ENCODE measurements at regions not wholly inside any gene's neighbourhood (a gene's known extent, or its start where the extent isn't known, plus 50 kb on each side); places are given as distances from the start of the nearest gene placed in this dataset.

- TF ChIP-seq CTCF (IDR thresholded peaks at IDR 0.05): no peak
Observed at GRCh38 chr7:1297017-1297960, 64.6 kb downstream of the UNCX start.

- TF ChIP-seq CTCF (IDR thresholded peaks at IDR 0.05): no peak
Observed at GRCh38 chr7:1298051-1298930, 65.6 kb downstream of the UNCX start.

- TF ChIP-seq CTCF (IDR thresholded peaks at IDR 0.05): no peak
Observed at GRCh38 chr7:1298931-1299885, 66.5 kb downstream of the UNCX start.

- TF ChIP-seq CTCF (IDR thresholded peaks at IDR 0.05): no peak
Observed at GRCh38 chr7:1300206-1300605, 67.5 kb downstream of the UNCX start.

GRCh38 chr7:1300636-1301035, 68.0 kb downstream of the UNCX start:
- no peak for TF ChIP-seq CTCF (IDR thresholded peaks at IDR 0.05)

GRCh38 chr7:1301054-1301881, 68.6 kb downstream of the UNCX start:
- TF ChIP-seq CTCF (IDR thresholded peaks at IDR 0.05): no peak

All from LNCAP (cell line).